ENCODE measurements at regions not wholly inside any gene's neighbourhood (a gene's known extent, or its start where the extent isn't known, plus 50 kb on each side); places are given as distances from the start of the nearest gene placed in this dataset.

DNA sequence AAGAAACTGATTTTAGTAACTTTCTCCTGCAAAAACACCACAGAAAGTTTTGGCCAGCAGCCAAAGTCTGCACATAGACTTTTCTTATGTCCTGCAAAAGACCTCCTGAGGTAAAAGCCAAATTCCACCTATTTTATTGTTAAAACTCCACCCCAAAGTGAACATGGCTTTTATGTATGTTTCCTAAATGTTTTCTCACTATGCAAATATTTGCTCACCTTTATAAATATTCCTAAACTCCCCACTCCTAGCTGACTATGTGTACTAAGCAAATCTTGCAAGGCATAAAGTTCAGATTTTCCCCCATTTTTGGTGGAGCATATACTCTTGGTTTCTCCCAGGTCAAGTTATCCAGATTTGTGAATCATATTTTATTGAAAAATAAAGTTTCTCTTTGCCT, 446.2 kb downstream of the DNAH5 start:
- Histone ChIP-seq H3K4me1 (no peaks in the 10 kb centered on the region), H3K4me3 (no peak overlapping the region), H3K27ac (no peak overlapping the region), H3K27me3 (no peaks in the 10 kb centered on the region), H3K9me3 (no peaks in the 10 kb centered on the region), H3K36me3 (no peaks in the 10 kb centered on the region)
- intact Hi-C loops (cut with DNase I; ENCODE audit: low total_unique reads) = no loop called here
- no peak for DNase-seq (ENCODE audit: low spot score in 2 of 2)
- no peak for TF ChIP-seq POLR2A (IDR thresholded peaks at IDR 0.05)
- TF ChIP-seq, protein P1, sequence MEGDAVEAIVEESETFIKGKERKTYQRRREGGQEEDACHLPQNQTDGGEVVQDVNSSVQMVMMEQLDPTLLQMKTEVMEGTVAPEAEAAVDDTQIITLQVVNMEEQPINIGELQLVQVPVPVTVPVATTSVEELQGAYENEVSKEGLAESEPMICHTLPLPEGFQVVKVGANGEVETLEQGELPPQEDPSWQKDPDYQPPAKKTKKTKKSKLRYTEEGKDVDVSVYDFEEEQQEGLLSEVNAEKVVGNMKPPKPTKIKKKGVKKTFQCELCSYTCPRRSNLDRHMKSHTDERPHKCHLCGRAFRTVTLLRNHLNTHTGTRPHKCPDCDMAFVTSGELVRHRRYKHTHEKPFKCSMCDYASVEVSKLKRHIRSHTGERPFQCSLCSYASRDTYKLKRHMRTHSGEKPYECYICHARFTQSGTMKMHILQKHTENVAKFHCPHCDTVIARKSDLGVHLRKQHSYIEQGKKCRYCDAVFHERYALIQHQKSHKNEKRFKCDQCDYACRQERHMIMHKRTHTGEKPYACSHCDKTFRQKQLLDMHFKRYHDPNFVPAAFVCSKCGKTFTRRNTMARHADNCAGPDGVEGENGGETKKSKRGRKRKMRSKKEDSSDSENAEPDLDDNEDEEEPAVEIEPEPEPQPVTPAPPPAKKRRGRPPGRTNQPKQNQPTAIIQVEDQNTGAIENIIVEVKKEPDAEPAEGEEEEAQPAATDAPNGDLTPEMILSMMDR (IDR thresholded peaks at IDR 0.05) = no peak
- no peak for TF ChIP-seq POLR2AphosphoS5 (IDR thresholded peaks at IDR 0.05)

DNA sequence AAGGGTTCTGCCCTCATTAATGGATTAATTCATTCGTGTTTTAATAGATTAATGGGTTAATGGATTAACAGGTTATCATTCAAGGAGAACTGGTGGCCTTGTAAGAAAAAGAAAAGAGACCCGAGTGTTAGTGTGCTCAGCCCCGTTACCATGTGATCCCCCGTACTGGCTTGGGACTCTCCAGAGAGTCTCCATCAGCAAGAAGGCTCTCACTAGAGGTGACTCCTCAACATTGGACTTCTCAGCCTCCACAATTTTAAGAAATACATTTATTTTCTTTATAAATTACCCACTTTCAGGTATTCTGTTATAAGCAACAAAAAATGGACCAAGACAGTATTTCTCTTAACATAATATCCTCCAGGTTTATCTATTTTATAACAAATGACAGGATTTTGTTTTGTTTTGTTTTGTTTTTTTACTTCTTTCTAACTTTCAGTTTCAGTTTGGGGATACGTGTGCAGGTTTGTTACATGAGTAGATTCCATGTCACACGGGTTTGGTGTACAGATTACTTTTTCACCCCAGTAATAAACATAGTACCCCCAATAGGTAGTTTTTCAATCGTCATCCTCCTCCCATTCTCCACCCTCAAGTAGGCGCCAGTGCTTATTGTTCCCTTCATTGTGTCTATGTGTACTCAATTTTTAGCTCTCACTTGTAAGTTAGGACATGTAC, 456.1 kb downstream of the DNAH5 start:
- DNase-seq (ENCODE audit: low spot score in 2 of 2) = no peak
- Histone ChIP-seq H3K4me1 (no peaks in the 10 kb centered on the region), H3K4me3 (no peak overlapping the region), H3K27me3 (no peaks in the 10 kb centered on the region), H3K9me3 (no peaks in the 10 kb centered on the region), H3K36me3 (no peaks in the 10 kb centered on the region), H3K27ac (no peak overlapping the region)
- intact Hi-C loops (cut with DNase I; ENCODE audit: low total_unique reads) = no loop called here
- TF ChIP-seq, protein P1 (IDR thresholded peaks at IDR 0.05) = no peak
- TF ChIP-seq POLR2A (IDR thresholded peaks at IDR 0.05) = no peak
- no peak for TF ChIP-seq POLR2AphosphoS5 (IDR thresholded peaks at IDR 0.05)

DNA sequence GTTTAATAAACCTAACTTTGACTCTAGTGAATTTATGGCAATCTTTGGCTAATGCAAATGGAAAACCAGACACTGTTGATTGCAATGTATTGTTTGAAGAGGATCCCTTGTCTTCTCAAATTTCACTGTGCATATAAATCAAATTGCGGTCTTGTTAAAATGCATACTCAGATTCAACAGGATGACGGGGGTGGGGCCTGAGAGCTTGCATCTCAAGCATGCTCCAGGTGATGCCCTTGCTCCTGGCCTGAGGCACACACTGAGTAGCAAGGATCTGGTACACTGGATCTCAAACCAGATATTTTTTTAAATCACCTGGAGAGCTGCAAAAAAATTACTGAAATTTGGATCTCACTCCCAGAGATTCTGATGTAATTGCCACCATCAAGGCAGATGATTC, 463.7 kb downstream of the DNAH5 start:
- no peaks in the 10 kb centered on the region for H3K27me3 ChIP-seq
- H3K27ac ChIP-seq = no peak overlapping the region
- H3K4me3 ChIP-seq = no peak overlapping the region
- no peaks in the 10 kb centered on the region for H3K4me1 ChIP-seq
- no peak for TF ChIP-seq POLR2A (IDR thresholded peaks at IDR 0.05)
- TF ChIP-seq, protein P1 (IDR thresholded peaks at IDR 0.05) = no peak
- TF ChIP-seq POLR2AphosphoS5 (IDR thresholded peaks at IDR 0.05) = no peak
- no peaks in the 10 kb centered on the region for H3K9me3 ChIP-seq
- DNase-seq (ENCODE audit: low spot score in 2 of 2) = no peak
- intact Hi-C loops (cut with DNase I; ENCODE audit: low total_unique reads) = no loop called here
- no peaks in the 10 kb centered on the region for H3K36me3 ChIP-seq

DNA sequence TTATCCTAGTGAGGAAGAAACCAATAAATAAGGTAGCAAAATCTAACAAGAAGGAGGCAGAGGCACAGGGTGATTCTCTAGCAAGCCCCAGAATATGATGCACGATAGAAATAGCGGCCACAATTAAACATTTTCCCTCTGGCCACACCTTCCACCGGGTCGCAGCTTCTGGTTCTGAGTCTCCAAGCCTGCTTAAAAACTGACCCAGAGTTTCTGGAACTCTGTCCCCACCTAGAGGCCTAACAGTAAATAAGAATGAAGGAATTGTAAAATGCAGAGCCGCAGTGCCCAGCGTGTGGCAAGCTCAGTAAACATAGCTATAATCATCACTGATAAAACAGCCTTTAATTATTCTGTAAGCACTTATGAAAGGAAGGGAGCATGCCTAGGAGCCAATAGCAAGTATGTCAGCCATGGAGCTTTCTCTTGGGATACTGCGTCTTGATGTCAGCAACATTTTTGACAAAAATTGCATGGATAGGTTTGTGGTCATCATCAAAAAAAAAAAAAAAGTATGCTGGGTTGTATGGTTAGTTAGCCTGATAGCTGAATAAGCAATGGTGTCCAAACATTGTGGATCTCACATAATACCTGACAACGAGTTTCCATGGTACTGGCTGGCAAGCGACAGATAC, 465.5 kb downstream of the DNAH5 start:
- intact Hi-C loops (cut with DNase I; ENCODE audit: low total_unique reads) = loop anchor here (10.0 kb wide), 1 partner anchor 1714 kb away; no protein-coding TSS in a partner anchor
- Histone ChIP-seq H3K4me3 (no peak overlapping the region), H3K9me3 (no peaks in the 10 kb centered on the region), H3K27ac (no peak overlapping the region), H3K27me3 (no peaks in the 10 kb centered on the region), H3K4me1 (no peaks in the 10 kb centered on the region), H3K36me3 (no peaks in the 10 kb centered on the region)
- no peak for DNase-seq (ENCODE audit: low spot score in 2 of 2)
- TF ChIP-seq, protein P1 (IDR thresholded peaks at IDR 0.05) = peak in 2 of 3 donors; percentile 37 to 55
- TF ChIP-seq POLR2A (IDR thresholded peaks at IDR 0.05) = no peak

DNA sequence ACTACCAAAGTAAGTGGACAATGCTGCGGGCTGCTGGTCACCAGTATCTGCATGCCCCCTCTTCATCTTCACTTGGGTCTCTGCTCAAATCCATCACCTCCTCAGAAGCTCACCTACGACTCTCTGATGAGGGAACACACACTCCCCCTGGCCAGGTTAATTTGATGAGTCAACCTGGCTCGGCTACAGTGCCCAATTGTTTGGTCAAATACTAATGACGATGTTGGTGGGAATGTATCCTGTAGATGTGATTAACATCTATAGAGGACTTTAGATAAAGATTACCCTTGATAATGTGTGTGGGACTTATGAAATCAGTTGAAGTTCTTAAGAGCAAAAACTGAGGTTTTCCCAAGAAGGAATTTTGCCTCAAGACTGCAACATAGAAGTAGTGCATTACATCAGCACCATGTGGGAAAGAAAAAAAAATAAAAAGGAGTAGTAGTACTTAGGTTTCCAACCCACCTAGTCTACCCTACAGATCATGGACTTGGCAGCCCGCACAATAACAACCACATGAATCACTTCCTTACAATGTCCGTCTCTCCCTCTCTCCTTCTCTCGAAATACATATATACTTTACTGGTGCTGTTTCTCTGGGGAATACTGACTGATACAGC, 467.3 kb downstream of the DNAH5 start:
- DNase-seq (ENCODE audit: low spot score in 2 of 2) = no peak

More for the DNA sequence above, 467.3 kb downstream of the DNAH5 start:
- Histone ChIP-seq H3K36me3 (no peaks in the 10 kb centered on the region), H3K27me3 (no peaks in the 10 kb centered on the region), H3K4me3 (no peak overlapping the region), H3K27ac (no peak overlapping the region), H3K9me3 (no peaks in the 10 kb centered on the region), H3K4me1 (no peaks in the 10 kb centered on the region)
- intact Hi-C loops (cut with DNase I; ENCODE audit: low total_unique reads) = loop anchor here (10.0 kb wide), 1 partner anchor 1712 kb away; no protein-coding TSS in a partner anchor
- TF ChIP-seq POLR2A (IDR thresholded peaks at IDR 0.05) (no peak), POLR2AphosphoS5 (IDR thresholded peaks at IDR 0.05) (no peak)
- TF ChIP-seq, protein P1 (IDR thresholded peaks at IDR 0.05) = no peak

Measured in breast epithelium (tissue), 4 donors.